ENCODE measurements at regions not wholly inside any gene's neighbourhood (a gene's known extent, or its start where the extent isn't known, plus 50 kb on each side); places are given as distances from the start of the nearest gene placed in this dataset.

DNA sequence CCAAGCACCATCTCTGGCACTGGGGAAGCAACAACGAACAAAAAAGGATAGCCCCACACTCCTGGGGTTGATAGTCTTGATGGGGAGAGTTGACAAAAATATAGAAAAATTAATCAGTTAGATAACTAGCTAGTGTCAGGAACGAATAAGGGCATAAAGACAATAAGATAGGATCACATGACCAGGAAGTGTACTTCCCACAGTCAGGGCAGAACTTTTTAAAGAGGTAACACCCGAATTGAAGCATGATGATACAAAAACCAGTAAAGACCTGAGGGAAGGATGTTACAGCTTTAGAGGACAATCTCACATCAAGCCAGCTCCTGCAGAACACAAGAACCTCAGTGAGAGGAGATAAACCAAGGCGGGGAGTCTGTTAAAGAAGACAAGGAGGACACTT is 295.4 kb upstream of the CRIM1 start:
- in situ Hi-C loops (cut with HindIII; ENCODE audit: low sequenced_read_pairs), result no loop called here

DNA sequence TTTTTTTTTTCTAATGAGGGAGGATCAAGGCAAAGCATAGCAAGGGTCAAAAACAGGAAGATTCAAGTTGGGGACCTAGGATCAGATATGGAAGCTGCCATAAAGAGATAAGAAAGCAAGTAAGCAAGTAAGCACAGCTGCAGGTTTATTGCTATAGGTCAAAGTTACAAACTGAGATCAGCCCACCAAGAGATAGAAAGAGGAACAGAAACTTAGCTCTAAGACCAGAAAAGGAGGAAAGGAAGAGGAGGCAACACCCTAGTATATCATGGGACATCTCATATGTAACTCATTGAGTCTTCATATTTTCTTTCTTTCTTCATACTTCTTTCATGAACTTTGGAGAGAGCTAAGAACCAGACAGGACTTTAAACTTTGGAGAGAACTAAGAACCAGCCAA is 295.9 kb upstream of the CRIM1 start:
- in situ Hi-C loops (cut with HindIII; ENCODE audit: low sequenced_read_pairs), result no loop called here

GRCh38 chr2:36058953-36059352 is 296.6 kb upstream of the CRIM1 start:
- in situ Hi-C loops (cut with HindIII; ENCODE audit: low sequenced_read_pairs), result no loop called here

DNA sequence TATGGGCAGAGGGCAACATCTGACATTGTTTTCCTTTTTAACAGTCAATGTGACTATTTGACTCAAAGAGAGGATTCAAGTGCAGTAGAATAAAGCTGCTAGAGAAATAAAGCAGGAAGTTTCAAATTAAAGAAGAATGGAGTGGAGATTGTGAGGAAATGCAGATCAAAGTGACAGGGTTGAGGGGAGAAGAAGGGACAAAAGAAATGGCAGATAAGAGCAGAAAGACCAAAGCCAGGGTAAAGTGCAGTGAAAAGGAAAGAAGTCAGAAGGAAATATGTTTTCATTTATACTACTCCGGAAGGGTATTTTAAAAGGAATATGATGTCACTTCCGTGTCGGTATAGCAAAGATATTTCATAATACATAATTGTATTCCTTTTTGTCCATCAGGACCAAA is 297.5 kb upstream of the CRIM1 start:
- in situ Hi-C loops (cut with HindIII; ENCODE audit: low sequenced_read_pairs), result no loop called here

- in situ Hi-C loops (cut with HindIII; ENCODE audit: low sequenced_read_pairs), result no loop called here
These were observed 302.8 kb upstream of the CRIM1 start for GRCh38 chr2:36052819-36053218.

- in situ Hi-C loops (cut with HindIII; ENCODE audit: low sequenced_read_pairs), result no loop called here
These were observed 311.2 kb upstream of the CRIM1 start for GRCh38 chr2:36044411-36044810.

GRCh38 chr2:36035137-36035536 is 320.4 kb upstream of the CRIM1 start:
- in situ Hi-C loops (cut with HindIII; ENCODE audit: low sequenced_read_pairs), result no loop called here

GRCh38 chr2:36032046-36032445 is 323.5 kb upstream of the CRIM1 start:
- in situ Hi-C loops (cut with HindIII; ENCODE audit: low sequenced_read_pairs), result no loop called here

GRCh38 chr2:36031471-36031870 is 324.1 kb upstream of the CRIM1 start:
- in situ Hi-C loops (cut with HindIII; ENCODE audit: low sequenced_read_pairs), result no loop called here

DNA sequence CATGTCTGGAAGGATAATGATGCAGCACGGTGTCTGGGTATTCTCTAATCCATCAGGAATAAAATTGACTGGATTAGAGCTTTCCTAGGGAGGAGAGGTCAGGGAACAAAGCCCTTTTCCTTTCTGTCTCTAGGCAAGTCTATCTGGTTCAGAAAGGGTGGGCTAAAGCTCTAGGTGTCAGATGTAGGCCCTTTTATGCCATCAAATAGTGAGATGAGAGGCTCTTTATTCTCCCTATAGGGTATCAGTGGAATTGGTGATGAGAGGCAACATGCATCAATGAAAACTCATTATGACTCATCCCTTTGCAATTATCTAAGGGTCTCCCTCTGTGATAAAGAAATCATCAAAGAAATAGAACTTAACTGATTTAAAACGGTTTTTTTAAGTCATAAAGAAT is 328.0 kb upstream of the CRIM1 start:
- in situ Hi-C loops (cut with HindIII; ENCODE audit: low sequenced_read_pairs), result no loop called here

- in situ Hi-C loops (cut with HindIII; ENCODE audit: low sequenced_read_pairs), result no loop called here
These were observed 342.5 kb upstream of the CRIM1 start for GRCh38 chr2:36013064-36013463.

DNA sequence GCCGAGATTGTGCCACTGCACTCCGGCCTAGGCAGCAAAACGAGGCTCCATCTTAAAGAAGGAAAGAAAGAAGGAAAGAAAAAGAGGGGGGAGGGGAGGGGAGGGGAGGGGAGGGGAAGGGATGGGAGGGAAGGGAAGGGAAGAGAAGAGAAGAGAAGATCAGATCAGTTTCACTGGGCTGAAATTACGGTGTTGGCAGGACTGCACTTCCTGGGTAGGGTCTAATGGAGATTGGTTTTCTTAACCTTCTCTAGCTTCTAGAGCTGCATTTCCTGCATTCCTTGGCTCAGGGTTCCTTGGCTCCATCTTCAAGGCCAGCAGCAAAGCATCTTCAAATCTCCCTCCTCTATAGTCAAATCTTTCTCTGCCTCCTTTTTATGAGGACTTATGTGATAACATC is 349.1 kb upstream of the CRIM1 start:
- in situ Hi-C loops (cut with HindIII; ENCODE audit: low sequenced_read_pairs), result no loop called here

DNA sequence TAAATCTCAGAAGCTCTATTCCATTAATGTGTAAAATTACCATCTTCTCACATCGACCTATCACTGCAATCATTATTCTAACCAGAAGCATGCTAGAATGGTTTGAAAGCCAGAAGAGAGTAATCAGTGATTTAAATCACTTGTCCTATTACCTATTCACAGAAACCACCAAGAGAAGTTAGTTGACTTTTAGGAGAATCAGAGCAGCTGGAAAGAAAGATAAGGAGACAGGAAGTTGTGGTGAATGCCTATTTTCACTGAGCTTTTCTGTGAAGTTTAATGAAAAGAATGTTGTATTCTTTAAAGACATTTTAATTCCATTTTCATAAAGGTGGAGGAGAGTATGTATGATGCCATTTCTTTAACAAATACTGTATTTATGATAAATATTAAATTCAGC is 352.6 kb upstream of the CRIM1 start:
- in situ Hi-C loops (cut with HindIII; ENCODE audit: low sequenced_read_pairs), result no loop called here

DNA sequence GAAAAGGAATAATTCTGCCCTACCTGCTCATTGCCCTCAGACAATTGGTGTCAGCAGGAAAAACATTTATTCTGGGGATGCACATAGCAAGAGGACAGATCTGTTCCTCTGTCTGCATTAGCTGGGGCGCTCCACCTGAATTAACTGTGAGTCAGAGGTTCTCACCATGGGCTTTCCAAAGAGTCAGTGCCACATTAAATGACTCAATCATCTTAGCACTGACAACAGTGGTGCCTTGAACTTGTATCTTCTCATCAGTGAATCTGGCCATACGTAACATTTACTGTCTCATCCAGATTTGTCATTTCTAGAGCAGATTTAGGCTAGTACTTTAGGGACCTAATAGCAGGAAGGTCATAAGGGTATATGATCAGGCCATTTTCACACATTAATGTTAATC is 358.1 kb upstream of the CRIM1 start:
- in situ Hi-C loops (cut with HindIII; ENCODE audit: low sequenced_read_pairs), result no loop called here

DNA sequence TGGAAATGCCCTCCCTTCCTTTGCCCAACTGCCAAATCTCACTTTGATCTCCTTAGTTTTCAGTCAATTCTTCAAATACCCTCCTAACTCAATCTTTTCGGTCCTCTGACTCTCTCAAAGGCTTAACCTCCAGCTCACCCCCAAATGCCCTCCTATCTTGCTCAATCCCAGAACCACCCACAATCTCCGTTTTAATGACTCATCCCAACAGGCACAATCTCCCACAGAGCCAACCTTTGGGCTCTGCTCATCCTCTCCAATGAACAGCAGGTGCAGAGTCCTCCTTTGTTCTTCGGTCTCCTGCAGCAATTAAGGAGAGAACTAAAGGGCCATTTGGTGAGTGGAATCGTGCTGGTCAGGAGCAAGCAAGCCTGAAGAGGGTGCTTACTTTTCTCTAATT is 366.1 kb upstream of the CRIM1 start:
- in situ Hi-C loops (cut with HindIII; ENCODE audit: low sequenced_read_pairs), result no loop called here

GRCh38 chr2:35989040-35989439 is 366.5 kb upstream of the CRIM1 start:
- in situ Hi-C loops (cut with HindIII; ENCODE audit: low sequenced_read_pairs), result no loop called here

- in situ Hi-C loops (cut with HindIII; ENCODE audit: low sequenced_read_pairs), result no loop called here
These were observed 368.7 kb upstream of the CRIM1 start for GRCh38 chr2:35986871-35987270.

GRCh38 chr2:35978218-35978617 is 377.4 kb upstream of the CRIM1 start:
- in situ Hi-C loops (cut with HindIII; ENCODE audit: low sequenced_read_pairs), result no loop called here

- in situ Hi-C loops (cut with HindIII; ENCODE audit: low sequenced_read_pairs), result no loop called here
These were observed 379.0 kb upstream of the CRIM1 start for GRCh38 chr2:35976611-35977010.

DNA sequence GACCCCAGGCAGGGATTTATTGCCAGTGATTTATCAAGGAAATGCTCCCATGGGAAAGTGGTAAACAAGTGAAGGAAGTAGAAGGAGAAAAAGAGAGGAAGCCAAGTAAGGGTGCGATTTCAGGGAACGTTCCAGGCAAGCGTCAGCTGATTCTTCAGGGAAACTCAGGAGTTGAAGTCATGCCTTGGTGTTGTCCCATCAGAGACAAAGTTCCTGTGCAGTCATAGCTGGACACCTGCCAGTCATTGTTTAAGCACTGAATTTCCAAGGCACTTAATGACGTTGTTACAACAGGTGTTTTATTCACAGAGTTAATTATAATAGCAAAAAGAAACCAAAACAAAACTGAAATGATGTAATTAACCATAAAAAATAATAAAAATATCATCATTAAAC is 381.8 kb upstream of the CRIM1 start:
- in situ Hi-C loops (cut with HindIII; ENCODE audit: low sequenced_read_pairs), result no loop called here

DNA sequence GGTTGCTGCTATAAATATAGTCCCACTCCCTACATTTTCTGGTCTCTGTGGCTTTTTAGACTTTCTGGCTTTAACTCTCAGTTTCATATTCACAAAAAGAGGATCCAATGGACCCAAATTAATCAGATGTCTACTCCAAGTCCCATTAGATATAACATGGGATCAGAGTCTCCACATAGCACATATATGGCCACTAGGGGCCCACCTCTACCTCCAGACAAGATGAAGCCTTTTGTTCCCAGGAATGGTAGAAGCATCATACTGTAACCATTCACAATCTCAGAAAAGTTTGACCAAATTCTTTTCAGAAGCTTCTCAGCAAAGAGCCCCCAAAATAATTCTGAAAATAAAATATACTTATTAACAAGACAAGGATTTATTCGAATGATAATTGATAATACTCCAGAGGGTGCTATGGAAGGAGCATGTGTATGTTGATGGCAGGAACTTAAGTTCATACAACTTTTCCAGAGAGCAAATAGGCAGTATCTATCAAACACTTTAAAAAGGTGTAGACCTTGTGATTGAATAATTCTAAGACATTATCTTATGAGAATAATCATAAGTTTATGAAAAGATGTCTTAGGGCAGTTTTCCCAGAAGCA is 382.3 kb upstream of the CRIM1 start:
- in situ Hi-C loops (cut with HindIII; ENCODE audit: low sequenced_read_pairs), result no loop called here

- in situ Hi-C loops (cut with HindIII; ENCODE audit: low sequenced_read_pairs), result no loop called here
These were observed 391.8 kb upstream of the CRIM1 start for GRCh38 chr2:35963824-35964223.

- in situ Hi-C loops (cut with HindIII; ENCODE audit: low sequenced_read_pairs), result no loop called here
These were observed 392.2 kb upstream of the CRIM1 start for GRCh38 chr2:35963357-35963756.

All from DLD1 (cell line).